ENCODE measurements at regions not wholly inside any gene's neighbourhood (a gene's known extent, or its start where the extent isn't known, plus 50 kb on each side); places are given as distances from the start of the nearest gene placed in this dataset.

GRCh38 chr7:94261067-94261466, 133.6 kb upstream of the COL1A2 start:
- TF ChIP-seq, protein P1, sequence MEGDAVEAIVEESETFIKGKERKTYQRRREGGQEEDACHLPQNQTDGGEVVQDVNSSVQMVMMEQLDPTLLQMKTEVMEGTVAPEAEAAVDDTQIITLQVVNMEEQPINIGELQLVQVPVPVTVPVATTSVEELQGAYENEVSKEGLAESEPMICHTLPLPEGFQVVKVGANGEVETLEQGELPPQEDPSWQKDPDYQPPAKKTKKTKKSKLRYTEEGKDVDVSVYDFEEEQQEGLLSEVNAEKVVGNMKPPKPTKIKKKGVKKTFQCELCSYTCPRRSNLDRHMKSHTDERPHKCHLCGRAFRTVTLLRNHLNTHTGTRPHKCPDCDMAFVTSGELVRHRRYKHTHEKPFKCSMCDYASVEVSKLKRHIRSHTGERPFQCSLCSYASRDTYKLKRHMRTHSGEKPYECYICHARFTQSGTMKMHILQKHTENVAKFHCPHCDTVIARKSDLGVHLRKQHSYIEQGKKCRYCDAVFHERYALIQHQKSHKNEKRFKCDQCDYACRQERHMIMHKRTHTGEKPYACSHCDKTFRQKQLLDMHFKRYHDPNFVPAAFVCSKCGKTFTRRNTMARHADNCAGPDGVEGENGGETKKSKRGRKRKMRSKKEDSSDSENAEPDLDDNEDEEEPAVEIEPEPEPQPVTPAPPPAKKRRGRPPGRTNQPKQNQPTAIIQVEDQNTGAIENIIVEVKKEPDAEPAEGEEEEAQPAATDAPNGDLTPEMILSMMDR (conservative IDR thresholded peaks at IDR 0.05; ENCODE audit: low read depth, low read length), result no peak
- TF ChIP-seq EZH2phosphoT487 (IDR thresholded peaks at IDR 0.05; ENCODE audit: borderline replicate concordance, low read length), result no peak
